ENCODE measurements at regions not wholly inside any gene's neighbourhood (a gene's known extent, or its start where the extent isn't known, plus 50 kb on each side); places are given as distances from the start of the nearest gene placed in this dataset.

GRCh38 chr3:56915966-56916586, 114.3 kb upstream of the ARHGEF3 start:
- TF ChIP-seq CTCF (IDR thresholded peaks at IDR 0.05) (no peak), POLR2A (IDR thresholded peaks at IDR 0.05) (peak in 1 of 2 donors; percentile 36)

Measured in adrenal gland (tissue), 5 donors.